Endothelial cell of umbilical vein (primary cell): ENCODE measurements at regions not wholly inside any gene's neighbourhood (a gene's known extent, or its start where the extent isn't known, plus 50 kb on each side); places are given as distances from the start of the nearest gene placed in this dataset.

ENCODE experiments used
- BruUV-seq: library from RNA; stranded (reverse); fragments of 400-500 nt; replicated peaks from 2 replicates; lab custom pipeline; 2021; lab: Mats Ljungman, UMichigan
- CTCF ChIA-PET: fragments of 300-600, 350-600 bp; sonication (Branson Sonifier 250); formaldehyde crosslinking; loops from one replicate; lab custom pipeline; 2021; ENCODE audit warnings: antibody characterized with exemption, inconsistent platforms; lab: Charles Lee
- POLR2A ChIA-PET: fragments of 300-600, 350-600 bp; sonication (Branson Sonifier 250); formaldehyde crosslinking; loops from one replicate; lab custom pipeline; 2021; ENCODE audit warnings: antibody characterized with exemption, inconsistent platforms; lab: Charles Lee
- DNase-seq: peaks from one replicate; pipeline ENCODE4 v3.0.0-alpha.2; 2011; ENCODE audit warnings: low read depth, low spot score
- FAIRE-seq: peaks from 2 replicates; lab custom pipeline; 2011; peaks lifted over from hg19 to GRCh38; lab: Jason Lieb, UNC
- H2AFZ ChIP-seq: 2 replicates; pipeline ENCODE4 v1.6.0; 2012; ENCODE audit warnings: low read depth, low read length, control low read depth, inconsistent platforms
- H3K27ac ChIP-seq: 2 replicates; pipeline ENCODE4 v1.5.1; 2011; ENCODE audit warnings: low read depth, mild to moderate bottlenecking, control low read depth, low read length, moderate library complexity; ENCODE audit not compliant: insufficient read depth
- H3K27me3 ChIP-seq, 2 experiments: 2 replicates each; pipeline versions ENCODE4 v1.6.0 to v1.6.1; 2011; ENCODE audit warnings: low read length in 2 of 2, mixed read lengths in 1 of 2; ENCODE audit not compliant: control insufficient read depth in 2 of 2, insufficient read depth in 2 of 2
- H3K36me3 ChIP-seq, 2 experiments: 2 replicates in 1 of 2; 3 replicates in 1 of 2; pipeline ENCODE4 v1.5.1; 2011; ENCODE audit warnings: low read length in 2 of 2, mild to moderate bottlenecking in 1 of 2, moderate library complexity in 1 of 2; ENCODE audit not compliant: control insufficient read depth in 2 of 2, insufficient read depth in 2 of 2; ENCODE audit errors: extremely low read depth in 1 of 2
- H3K4me1 ChIP-seq: 3 replicates; pipeline ENCODE4 v1.5.1; 2011; ENCODE audit warnings: mild to moderate bottlenecking, low read length; ENCODE audit not compliant: control insufficient read depth, insufficient read depth; ENCODE audit errors: extremely low read depth
- H3K4me2 ChIP-seq: 2 replicates; pipeline ENCODE4 v1.6.1; 2011; ENCODE audit warnings: low read length, control low read depth, mixed read lengths; ENCODE audit not compliant: insufficient read depth
- H3K4me3 ChIP-seq, 3 experiments: fragments of 200-600 bp in 1 of 3; sonication (generic), shearing (Covaris generic) in 1 of 3; replicated peaks in 1 of 3; 2 replicates each; pipeline ENCODE4 v1.5.1; 2011 to 2016; ENCODE audit warnings: control low read depth in 3 of 3, low read length in 3 of 3, mild to moderate bottlenecking in 2 of 3, inconsistent platforms in 1 of 3, low read depth in 1 of 3, moderate library complexity in 1 of 3; ENCODE audit not compliant: insufficient read depth in 1 of 3
- H3K79me2 ChIP-seq: 2 replicates; pipeline ENCODE4 v1.6.0; 2012; ENCODE audit warnings: low read length, inconsistent platforms; ENCODE audit not compliant: control insufficient read depth, insufficient read depth
- H3K9ac ChIP-seq: replicated peaks from 2 replicates; pipeline ENCODE3; 2011; ENCODE audit warnings: low read length, control low read depth; ENCODE audit not compliant: insufficient read depth; ENCODE audit errors: extremely low read depth
- H3K9me1 ChIP-seq: replicated peaks from 3 replicates; pipeline ENCODE4 v1.6.0; 2011; ENCODE audit warnings: mild to moderate bottlenecking, low read length; ENCODE audit not compliant: control insufficient read depth, insufficient read depth; ENCODE audit errors: extremely low read depth
- H3K9me3 ChIP-seq: replicated peaks from 2 replicates; pipeline ENCODE4 v1.5.1; 2012; ENCODE audit warnings: low read length, inconsistent platforms; ENCODE audit not compliant: control insufficient read depth, insufficient read depth
- H4K20me1 ChIP-seq: replicated peaks from 2 replicates; pipeline ENCODE3; 2011; ENCODE audit warnings: mild to moderate bottlenecking, low read length; ENCODE audit not compliant: control insufficient read depth, insufficient read depth; ENCODE audit errors: extremely low read depth
- CTCF ChIP-seq, 2 donors: IDR thresholded peaks; 1 replicate in 1 of 2; 2 replicates in 1 of 2; pipeline ENCODE4 v1.5.1; 2011; ENCODE audit warnings: low read length in 2 of 2, mild to moderate bottlenecking in 2 of 2, moderate library complexity in 2 of 2, control low read depth in 1 of 2, inconsistent platforms in 1 of 2, low read depth in 1 of 2; ENCODE audit not compliant: insufficient read depth in 1 of 2; ENCODE audit errors: extremely low read depth in 1 of 2
- EZH2 ChIP-seq: IDR thresholded peaks from 2 replicates; pipeline ENCODE4 v1.6.1; 2012; ENCODE audit warnings: borderline replicate concordance, low read depth, mild to moderate bottlenecking, moderate library complexity, low read length, inconsistent platforms; ENCODE audit not compliant: severe bottlenecking
- FOS ChIP-seq: IDR thresholded peaks from 2 replicates; pipeline ENCODE4 v1.6.1; 2011; ENCODE audit warnings: mild to moderate bottlenecking, low read length, moderate library complexity, borderline replicate concordance; ENCODE audit not compliant: insufficient read depth
- GATA2 ChIP-seq: IDR thresholded peaks from 2 replicates; pipeline ENCODE4 v1.7.0; 2011; ENCODE audit warnings: low read depth, mild to moderate bottlenecking, moderate library complexity, mixed read lengths, low read length; ENCODE audit not compliant: insufficient read length, insufficient read depth
- JUN ChIP-seq: IDR thresholded peaks from 2 replicates; pipeline ENCODE4 v1.6.1; 2011; ENCODE audit warnings: borderline replicate concordance, low read depth; ENCODE audit not compliant: insufficient read length, insufficient read depth
- MAX ChIP-seq: IDR thresholded peaks from 2 replicates; pipeline ENCODE4 v1.6.1; 2011; ENCODE audit not compliant: insufficient read depth, insufficient read length
- MYC ChIP-seq: IDR thresholded peaks from one replicate; pipeline ENCODE4 v1.6.1; 2011; ENCODE audit warnings: mild to moderate bottlenecking, low read depth, low read length
- POLR2A ChIP-seq: IDR thresholded peaks from 2 replicates; pipeline ENCODE4 v1.6.1; 2012; ENCODE audit warnings: low read depth, mild to moderate bottlenecking, control low read depth, low read length
- POLR2AphosphoS5 ChIP-seq: IDR thresholded peaks from 2 replicates; pipeline ENCODE4 v1.6.1; 2012; ENCODE audit warnings: low read depth, mild to moderate bottlenecking, control low read depth, low read length, moderate library complexity; ENCODE audit not compliant: insufficient read depth
- dilution Hi-C: fragments of 300-500 bp; cut with MboI; formaldehyde crosslinking; loops from one replicate; pipeline ENCODE4 v1.15.0; 2019; ENCODE audit warnings: low sequenced_read_pairs; ENCODE audit not compliant: extremely low pct_ligation_motif_present
- intact Hi-C: fragments of 100-400 bp; cut with micrococcal nuclease; formaldehyde crosslinking; loops from one replicate; pipeline ENCODE4 v1.10.0; 2022

- Histone ChIP-seq H3K27me3 (no peaks in the 10 kb centered on the region), H2AFZ (no peak overlapping the region), H3K9ac (no peak overlapping the region), H3K4me3 (no peak overlapping the region), H3K27ac (no peak overlapping the region), H4K20me1 (no peaks in the 10 kb centered on the region), H3K36me3 (no peaks in the 10 kb centered on the region), H3K4me2 (no peak overlapping the region), H3K9me3 (no peaks in the 10 kb centered on the region), H3K9me1 (no peaks in the 10 kb centered on the region), H3K4me1 (no peaks in the 10 kb centered on the region), H3K79me2 (no peaks in the 10 kb centered on the region)
- dilution Hi-C loops, result no loop called here
- no TSS peak for BruUV-seq
- TF ChIP-seq MAX, result no peak
- TF ChIP-seq EZH2, result no peak
- no peak for TF ChIP-seq GATA2
- TF ChIP-seq FOS, result no peak
- no peak for TF ChIP-seq JUN
- no peak for TF ChIP-seq MYC
- TF ChIP-seq POLR2A, result no peak
- no peak for TF ChIP-seq POLR2AphosphoS5
- no peak for TF ChIP-seq CTCF (IDR thresholded peaks at IDR 0.05; ENCODE audit: extremely low read depth in 1 of 2, insufficient read depth in 1 of 2, low read depth in 1 of 2, low read length in 2 of 2)
- POLR2A ChIA-PET, result no interaction called here
- CTCF ChIA-PET, result interaction anchor here (1.0 to 1.7 kb wide), 3 partner anchors 222 to 1115 kb away, joined by 3 to 14 read pairs (median 4); no protein-coding TSS in a partner anchor
- intact Hi-C loops, result no loop called here
- FAIRE-seq, result no peak
- no peak for DNase-seq
Measured at GRCh38 chr3:44077267-44077666, 164.4 kb upstream of the TOPAZ1 start.
